AG09309 (cell line): ENCODE measurements at regions not wholly inside any gene's neighbourhood (a gene's known extent, or its start where the extent isn't known, plus 50 kb on each side); places are given as distances from the start of the nearest gene placed in this dataset.

Source experiments
- DNase-seq: peaks from one replicate; pipeline ENCODE4 v3.0.0-alpha.2; 2010; ENCODE audit warnings: low read depth
- H3K4me3 ChIP-seq: 2 replicates; pipeline ENCODE4 v1.5.1; 2011; ENCODE audit warnings: mild to moderate bottlenecking, low read depth, low read length, moderate library complexity; ENCODE audit not compliant: control insufficient read depth
- CTCF ChIP-seq: IDR thresholded peaks from 2 replicates; pipeline ENCODE4 v1.5.1; 2011; ENCODE audit warnings: mild to moderate bottlenecking, low read depth, low read length, inconsistent platforms; ENCODE audit not compliant: insufficient read depth, control insufficient read depth; ENCODE audit errors: missing control alignments

- TF ChIP-seq CTCF = no peak
- no peak overlapping the region for H3K4me3 ChIP-seq
- no peak for DNase-seq
These were observed 724.6 kb downstream of the SLITRK5 start for GRCh38 chr13:88395804-88396203.

- TF ChIP-seq CTCF = no peak
These were observed 740.5 kb downstream of the SLITRK5 start for GRCh38 chr13:88411696-88412095.

GRCh38 chr13:88417801-88418200 lies 746.6 kb downstream of the SLITRK5 start:
- H3K4me3 ChIP-seq = no peak overlapping the region
- no peak for DNase-seq
- TF ChIP-seq CTCF = no peak

More at GRCh38 chr13:88411696-88412095, 740.5 kb downstream of the SLITRK5 start:
- no peak for DNase-seq
- no peak overlapping the region for H3K4me3 ChIP-seq

- DNase-seq = no peak
- no peak overlapping the region for H3K4me3 ChIP-seq
- no peak for TF ChIP-seq CTCF
These were observed 753.3 kb downstream of the SLITRK5 start for GRCh38 chr13:88424463-88424862.

GRCh38 chr13:88426661-88427060 lies 755.5 kb downstream of the SLITRK5 start:
- no peak overlapping the region for H3K4me3 ChIP-seq
- no peak for TF ChIP-seq CTCF
- DNase-seq = no peak

- DNase-seq = no peak
- TF ChIP-seq CTCF = no peak
- no peak overlapping the region for H3K4me3 ChIP-seq
These were observed 758.7 kb downstream of the SLITRK5 start for GRCh38 chr13:88429862-88430261.

- DNase-seq = no peak
- H3K4me3 ChIP-seq = no peak overlapping the region
- no peak for TF ChIP-seq CTCF
These were observed 763.8 kb downstream of the SLITRK5 start for GRCh38 chr13:88434953-88435352.
